Natural killer cell treated with Interleukin-12 subunit alpha and Interleukin-12 subunit beta and Interleukin-15 and Interleukin-18, amount 100 ng/mL, for 72 hours (primary cell): ENCODE measurements at regions not wholly inside any gene's neighbourhood (a gene's known extent, or its start where the extent isn't known, plus 50 kb on each side); places are given as distances from the start of the nearest gene placed in this dataset.

Experiments used
- ATAC-seq, 2 donors: fragments of 150-1000 bp; cut with Tn5 transposase in 1 of 2; sonication (Bioruptor Pico), chemical (Tn5 transposase) in 1 of 2; 2 replicates each; pipeline ENCODE4 v1.10.0; 2021
- DNase-seq: peaks from one replicate; pipeline ENCODE4 v3.0.0; 2022; ENCODE audit warnings: low spot score
- H3K27ac Mint-ChIP-seq, 2 donors: 1 replicate in 1 of 2; 2 replicates in 1 of 2; pipeline ENCODE4 v1.8.0; 2022; ENCODE audit warnings: mixed read lengths in 2 of 2, mild to moderate bottlenecking in 1 of 2, moderate library complexity in 1 of 2
- H3K27me3 Mint-ChIP-seq, 2 donors: 1 replicate in 1 of 2; 2 replicates in 1 of 2; pipeline ENCODE4 v1.8.0; 2022; ENCODE audit warnings: mixed read lengths in 2 of 2
- H3K36me3 Mint-ChIP-seq: one replicate; pipeline ENCODE4 v1.8.0; 2022; ENCODE audit warnings: mixed read lengths
- H3K4me1 Mint-ChIP-seq, 2 donors: 1 replicate in 1 of 2; 2 replicates in 1 of 2; pipeline ENCODE4 v1.8.0; 2022; ENCODE audit warnings: low read depth in 2 of 2, mixed read lengths in 2 of 2, mild to moderate bottlenecking in 1 of 2
- H3K4me3 Mint-ChIP-seq: one replicate; pipeline ENCODE4 v1.8.0; 2022; ENCODE audit warnings: mixed read lengths
- H3K9me3 Mint-ChIP-seq: 2 replicates; pipeline ENCODE4 v1.8.0; 2022; ENCODE audit warnings: mixed read lengths

DNA sequence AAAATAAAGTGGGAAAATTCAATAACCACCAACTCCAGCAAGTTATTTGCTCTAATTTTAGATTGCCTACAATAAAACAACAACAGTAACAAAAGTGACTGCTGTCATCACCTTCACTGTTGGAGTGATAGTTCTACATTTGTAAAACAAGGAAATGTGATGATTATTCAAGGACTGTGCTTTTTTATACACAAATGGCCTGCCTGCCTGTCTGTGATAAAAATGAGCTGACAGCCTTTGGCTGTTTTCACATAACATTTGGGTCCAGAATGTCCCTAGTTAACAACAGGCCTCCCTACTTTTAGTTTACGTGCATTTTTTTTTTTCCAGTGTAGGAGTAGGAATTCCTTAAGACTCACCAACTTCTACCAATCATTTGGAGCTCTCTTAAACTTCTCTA lies 768.8 kb downstream of the PDCD6IP start:
- no peak overlapping the region for H3K4me3 Mint-ChIP-seq
- ATAC-seq, result no peak
- H3K36me3 Mint-ChIP-seq, result no peaks in the 10 kb centered on the region
- H3K27ac Mint-ChIP-seq, result no peak overlapping the region
- H3K4me1 Mint-ChIP-seq, result no peaks in the 10 kb centered on the region
- peaks cover 7% of the 10 kb centered on the region for H3K9me3 Mint-ChIP-seq
- H3K27me3 Mint-ChIP-seq, result no peaks in the 10 kb centered on the region
- no peak for DNase-seq

DNA sequence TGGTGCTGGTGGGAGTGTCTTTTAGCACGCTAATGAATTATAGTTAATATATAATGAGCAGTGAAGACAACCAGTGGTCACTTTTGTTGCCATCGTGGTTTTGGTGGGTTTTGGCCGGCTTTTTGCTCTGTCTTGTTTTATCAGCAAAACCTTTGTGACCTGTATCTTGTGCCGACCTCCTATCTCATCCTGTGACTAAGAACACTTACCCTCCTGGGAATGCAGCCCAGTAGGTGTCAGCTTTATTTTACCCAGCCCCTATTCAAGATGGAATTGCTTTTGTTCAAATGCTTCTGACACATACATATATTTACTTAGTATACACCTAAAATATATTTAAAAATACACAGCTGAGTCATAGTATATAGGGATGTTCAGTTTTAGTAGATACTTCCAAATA lies 770.3 kb downstream of the PDCD6IP start:
- no peaks in the 10 kb centered on the region for H3K4me1 Mint-ChIP-seq
- H3K27me3 Mint-ChIP-seq, result no peaks in the 10 kb centered on the region
- DNase-seq (no peak), ATAC-seq (no peak)
- H3K4me3 Mint-ChIP-seq, result no peak overlapping the region
- H3K27ac Mint-ChIP-seq, result no peak overlapping the region
- H3K9me3 Mint-ChIP-seq, result peaks cover 7% of the 10 kb centered on the region
- H3K36me3 Mint-ChIP-seq, result no peaks in the 10 kb centered on the region

DNA sequence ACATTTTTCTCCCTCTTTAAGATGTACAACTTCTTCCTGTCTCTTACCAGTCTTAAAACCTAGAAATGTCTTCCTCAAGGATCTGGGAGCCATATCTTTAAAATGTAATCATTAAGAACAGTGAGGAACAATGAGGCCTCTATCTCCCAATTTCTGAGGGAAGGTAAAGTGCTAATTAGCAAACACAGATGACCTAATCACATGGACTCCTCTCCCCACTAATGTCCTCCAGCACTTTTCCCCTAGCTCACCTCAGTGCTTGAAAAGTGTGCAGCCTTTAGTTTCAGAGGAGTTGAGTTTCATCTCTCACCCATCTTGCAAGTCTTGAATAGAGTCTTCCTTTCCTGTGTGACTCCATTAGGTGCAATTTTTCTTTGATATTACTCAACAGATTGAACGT lies 771.0 kb downstream of the PDCD6IP start:
- Mint-ChIP-seq H3K27me3 (no peaks in the 10 kb centered on the region), H3K9me3 (peaks cover 10% of the 10 kb centered on the region), H3K4me1 (no peaks in the 10 kb centered on the region), H3K4me3 (no peak overlapping the region), H3K36me3 (no peaks in the 10 kb centered on the region), H3K27ac (no peak overlapping the region)
- DNase-seq, result no peak
- ATAC-seq, result no peak

DNA sequence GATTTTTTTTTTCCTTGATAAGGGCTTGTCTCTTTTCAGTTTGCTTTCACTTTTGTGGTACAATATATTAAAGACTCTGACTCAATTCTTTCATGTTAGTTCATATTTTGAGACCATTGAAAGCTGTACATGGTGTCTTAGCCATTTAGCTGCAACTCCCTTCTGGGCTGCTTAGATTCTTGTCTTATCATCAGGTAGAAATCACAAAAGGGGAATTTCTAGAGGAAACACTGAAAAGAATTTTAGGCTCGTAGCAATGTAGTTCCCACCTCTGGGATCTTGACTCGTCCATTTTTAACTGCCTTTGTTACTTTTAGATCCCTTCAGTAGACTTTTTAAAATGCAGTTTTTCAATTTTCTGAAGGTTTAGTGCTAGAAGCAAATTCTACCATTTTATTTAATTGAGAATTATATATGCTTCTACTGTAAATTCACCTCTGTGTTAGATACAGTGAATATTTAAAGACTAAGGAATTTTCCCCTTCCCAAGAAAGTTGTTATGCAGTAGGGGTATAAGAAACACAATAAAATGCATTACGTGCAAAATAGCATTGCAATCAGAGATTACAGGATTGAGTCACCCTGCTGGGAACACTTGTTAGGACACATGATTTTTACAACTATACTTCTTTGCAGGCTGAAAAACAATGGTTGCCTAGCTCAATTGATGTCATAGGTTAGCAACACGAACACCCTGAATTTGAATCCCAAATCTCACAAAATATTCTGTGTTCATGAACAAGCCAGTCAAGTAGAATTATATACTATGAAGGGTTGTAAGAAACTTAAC lies 772.7 kb downstream of the PDCD6IP start:
- no peaks in the 10 kb centered on the region for H3K27me3 Mint-ChIP-seq
- peaks cover 10% of the 10 kb centered on the region for H3K9me3 Mint-ChIP-seq
- no peak for DNase-seq
- H3K4me3 Mint-ChIP-seq, result no peak overlapping the region
- no peaks in the 10 kb centered on the region for H3K4me1 Mint-ChIP-seq
- no peaks in the 10 kb centered on the region for H3K36me3 Mint-ChIP-seq
- no peak for ATAC-seq
- no peak overlapping the region for H3K27ac Mint-ChIP-seq

DNA sequence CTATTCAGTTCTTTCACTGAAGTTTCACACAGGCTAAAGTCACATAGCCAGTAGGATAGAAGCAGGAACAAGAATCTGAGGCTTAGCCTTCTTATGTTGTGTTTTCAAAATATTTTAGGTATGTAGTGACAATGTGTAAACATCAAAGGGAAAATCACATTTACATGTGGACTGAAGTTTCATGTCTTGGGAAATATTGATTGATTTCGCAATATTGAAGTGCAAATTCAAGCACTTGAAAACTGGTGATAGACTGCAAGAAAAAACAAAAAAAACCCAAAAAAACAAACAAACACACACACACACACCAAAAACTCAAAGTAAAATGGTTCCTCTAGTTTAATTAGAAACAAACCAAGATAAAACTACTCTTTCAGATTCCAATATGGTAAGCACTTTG lies 773.3 kb downstream of the PDCD6IP start:
- Mint-ChIP-seq H3K4me1 (no peaks in the 10 kb centered on the region), H3K4me3 (no peak overlapping the region), H3K9me3 (peaks cover 6% of the 10 kb centered on the region), H3K27ac (no peak overlapping the region), H3K36me3 (no peaks in the 10 kb centered on the region), H3K27me3 (no peaks in the 10 kb centered on the region)
- DNase-seq, result no peak
- no peak for ATAC-seq

DNA sequence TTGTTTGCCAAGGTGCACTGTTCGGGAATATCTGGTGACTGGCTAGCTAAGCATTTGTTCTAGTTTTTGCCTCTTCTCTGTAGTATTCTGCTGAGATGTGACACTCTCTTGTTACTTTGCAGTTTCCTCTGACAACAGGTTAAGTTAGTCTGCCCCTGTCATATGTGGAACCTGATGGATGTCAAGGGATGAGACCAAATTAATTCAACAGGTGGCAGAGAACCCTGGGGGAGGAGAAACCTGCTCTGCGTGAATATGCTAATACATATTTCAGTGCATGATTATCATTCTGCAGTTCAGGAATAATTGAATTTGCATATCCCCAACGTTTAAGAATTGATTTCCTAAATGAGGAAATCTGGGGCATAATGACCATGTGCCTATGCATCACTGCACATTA lies 777.3 kb downstream of the PDCD6IP start:
- no peak overlapping the region for H3K27ac Mint-ChIP-seq
- no peak overlapping the region for H3K4me3 Mint-ChIP-seq
- ATAC-seq (no peak), DNase-seq (no peak)
- no peaks in the 10 kb centered on the region for H3K4me1 Mint-ChIP-seq
- no peaks in the 10 kb centered on the region for H3K36me3 Mint-ChIP-seq
- peaks cover 5% of the 10 kb centered on the region for H3K9me3 Mint-ChIP-seq
- H3K27me3 Mint-ChIP-seq, result no peaks in the 10 kb centered on the region

DNA sequence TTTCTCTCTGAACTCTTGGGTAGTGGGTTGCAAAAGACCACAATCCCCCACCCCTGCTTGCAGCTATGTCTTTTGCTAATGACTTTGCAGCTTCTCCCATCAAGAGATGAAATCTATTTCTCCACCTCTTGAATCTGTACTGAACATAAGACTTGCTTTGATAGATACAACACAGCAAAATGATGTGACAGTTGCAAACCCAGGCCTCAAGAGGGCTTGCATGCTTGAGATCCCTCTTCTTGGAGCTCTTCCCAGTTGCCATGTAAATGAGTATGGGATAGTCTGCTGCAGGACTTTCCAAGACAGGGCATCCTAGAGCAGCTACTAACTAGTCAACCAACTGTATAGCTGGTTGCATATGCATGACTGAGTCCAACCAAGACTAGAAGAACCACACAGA lies 783.6 kb downstream of the PDCD6IP start:
- ATAC-seq, result no peak
- no peaks in the 10 kb centered on the region for H3K4me1 Mint-ChIP-seq
- no peaks in the 10 kb centered on the region for H3K36me3 Mint-ChIP-seq
- DNase-seq, result no peak
- no peak overlapping the region for H3K4me3 Mint-ChIP-seq
- H3K9me3 Mint-ChIP-seq, result peaks cover 7% of the 10 kb centered on the region
- H3K27ac Mint-ChIP-seq, result no peak overlapping the region
- no peaks in the 10 kb centered on the region for H3K27me3 Mint-ChIP-seq

DNA sequence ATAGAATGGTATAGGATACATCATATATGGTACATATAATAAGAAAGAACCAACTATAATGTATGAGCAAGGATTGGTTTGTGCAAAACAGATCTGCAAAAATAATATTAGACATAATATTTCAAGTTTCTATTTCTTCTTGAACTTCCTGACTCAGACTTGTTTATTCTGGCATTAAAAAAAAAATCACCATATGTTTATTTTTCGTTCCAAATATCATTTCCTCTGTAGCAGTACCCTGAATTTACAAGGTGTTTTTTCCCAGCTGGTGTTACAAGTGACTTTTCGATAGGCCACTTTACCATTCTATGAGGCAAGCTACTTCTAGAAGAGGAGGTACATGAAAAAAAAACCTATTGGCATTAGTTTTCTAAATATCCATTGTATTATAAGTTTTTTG lies 785.0 kb downstream of the PDCD6IP start:
- no peaks in the 10 kb centered on the region for H3K36me3 Mint-ChIP-seq
- no peak for ATAC-seq

DNA sequence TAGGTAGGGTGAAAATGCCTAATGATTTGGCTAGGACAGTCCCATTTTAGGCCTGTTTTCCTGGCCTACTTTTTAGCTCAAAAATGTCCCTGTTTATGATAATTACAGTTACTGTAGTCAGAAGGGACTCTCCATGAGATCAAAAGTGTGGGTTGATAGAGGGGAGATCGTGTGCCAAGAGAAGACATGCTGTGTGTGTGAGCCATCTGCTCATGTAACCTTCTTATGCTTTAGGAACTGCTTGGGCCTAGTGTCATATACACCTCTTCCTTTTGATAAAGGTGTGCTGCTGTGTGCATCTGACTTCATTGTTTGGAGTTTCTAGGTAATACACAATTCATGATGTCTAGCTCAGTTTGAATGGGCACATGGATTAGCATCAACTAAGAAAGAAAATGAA lies 786.5 kb downstream of the PDCD6IP start:
- no peaks in the 10 kb centered on the region for H3K36me3 Mint-ChIP-seq
- H3K4me1 Mint-ChIP-seq, result no peaks in the 10 kb centered on the region
- H3K9me3 Mint-ChIP-seq, result peaks cover 15% of the 10 kb centered on the region
- no peak overlapping the region for H3K4me3 Mint-ChIP-seq
- H3K27me3 Mint-ChIP-seq, result no peaks in the 10 kb centered on the region
- DNase-seq (no peak), ATAC-seq (no peak)
- H3K27ac Mint-ChIP-seq, result no peak overlapping the region

More for the DNA sequence above, 785.0 kb downstream of the PDCD6IP start:
- Mint-ChIP-seq H3K4me1 (no peaks in the 10 kb centered on the region), H3K27ac (no peak overlapping the region), H3K9me3 (peaks cover 7% of the 10 kb centered on the region), H3K4me3 (no peak overlapping the region), H3K27me3 (no peaks in the 10 kb centered on the region)
- no peak for DNase-seq

DNA sequence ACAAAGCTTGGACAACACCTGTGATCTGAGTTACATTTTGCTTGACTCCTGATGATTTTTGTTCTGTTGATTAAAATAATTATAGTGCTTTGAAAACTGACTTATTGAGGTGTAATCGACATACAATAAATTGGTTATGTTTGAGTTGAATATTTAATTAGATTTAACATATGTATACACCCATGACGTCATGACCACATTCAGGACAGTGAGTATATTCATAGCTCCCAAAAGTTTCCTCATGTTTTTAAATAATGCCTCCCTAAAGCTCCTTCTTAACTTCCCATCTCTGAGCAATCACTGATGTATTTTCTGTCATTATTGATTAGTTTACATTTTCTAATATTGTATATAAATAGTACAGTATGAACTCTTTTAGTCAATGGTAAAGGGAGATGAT lies 801.2 kb downstream of the PDCD6IP start:
- no peak overlapping the region for H3K27ac Mint-ChIP-seq
- no peak for ATAC-seq
- no peak for DNase-seq

DNA sequence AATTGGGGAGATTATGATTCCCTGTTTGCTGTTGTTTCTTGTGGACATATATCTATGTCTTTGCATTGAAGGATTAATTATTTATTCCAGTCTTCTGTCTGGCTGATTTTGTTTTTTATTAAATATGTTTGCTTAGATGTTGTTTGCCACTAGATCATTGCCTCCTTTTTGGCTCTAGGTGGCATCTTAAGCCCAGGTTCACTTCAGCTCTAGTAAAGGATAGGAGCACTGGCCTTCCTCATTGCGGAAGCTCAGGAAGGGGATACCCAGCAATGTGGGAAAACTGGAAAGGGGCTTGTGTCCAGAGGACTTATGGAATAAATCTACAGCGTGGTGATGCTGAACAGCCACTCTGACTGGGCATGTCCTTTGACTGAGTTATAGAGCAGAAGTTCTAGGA lies 821.6 kb downstream of the PDCD6IP start:
- H3K27me3 Mint-ChIP-seq, result no peaks in the 10 kb centered on the region
- H3K4me3 Mint-ChIP-seq, result no peak overlapping the region
- DNase-seq (no peak), ATAC-seq (no peak)
- no peaks in the 10 kb centered on the region for H3K36me3 Mint-ChIP-seq
- H3K9me3 Mint-ChIP-seq, result peaks cover 18% of the 10 kb centered on the region
- H3K27ac Mint-ChIP-seq, result no peak overlapping the region
- no peaks in the 10 kb centered on the region for H3K4me1 Mint-ChIP-seq

More for the DNA sequence above, 801.2 kb downstream of the PDCD6IP start:
- Mint-ChIP-seq H3K4me3 (no peak overlapping the region), H3K4me1 (no peaks in the 10 kb centered on the region), H3K9me3 (peaks cover 5% of the 10 kb centered on the region), H3K27me3 (no peaks in the 10 kb centered on the region), H3K36me3 (no peaks in the 10 kb centered on the region)

DNA sequence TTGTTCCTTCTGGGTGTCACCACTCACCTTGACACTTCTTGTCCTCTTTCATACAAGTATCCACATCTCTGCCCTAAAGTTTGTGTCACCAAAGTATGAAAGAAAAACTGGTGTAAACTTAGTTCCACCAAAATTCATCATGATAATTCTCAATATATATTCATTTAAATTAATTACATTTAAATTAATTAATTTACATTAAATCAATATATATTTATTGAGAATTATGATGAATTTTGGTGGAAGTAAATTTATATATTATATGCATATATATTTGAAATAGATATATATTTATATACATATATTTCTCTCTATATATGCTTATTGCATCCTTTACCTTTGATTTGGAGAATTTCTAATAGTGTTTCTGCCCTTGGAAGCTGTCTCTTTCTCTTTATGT lies 828.3 kb downstream of the PDCD6IP start:
- Mint-ChIP-seq H3K27ac (no peak overlapping the region), H3K4me1 (no peaks in the 10 kb centered on the region), H3K4me3 (no peak overlapping the region), H3K27me3 (no peaks in the 10 kb centered on the region), H3K9me3 (peaks cover 17% of the 10 kb centered on the region), H3K36me3 (no peaks in the 10 kb centered on the region)
- ATAC-seq (no peak), DNase-seq (no peak)

DNA sequence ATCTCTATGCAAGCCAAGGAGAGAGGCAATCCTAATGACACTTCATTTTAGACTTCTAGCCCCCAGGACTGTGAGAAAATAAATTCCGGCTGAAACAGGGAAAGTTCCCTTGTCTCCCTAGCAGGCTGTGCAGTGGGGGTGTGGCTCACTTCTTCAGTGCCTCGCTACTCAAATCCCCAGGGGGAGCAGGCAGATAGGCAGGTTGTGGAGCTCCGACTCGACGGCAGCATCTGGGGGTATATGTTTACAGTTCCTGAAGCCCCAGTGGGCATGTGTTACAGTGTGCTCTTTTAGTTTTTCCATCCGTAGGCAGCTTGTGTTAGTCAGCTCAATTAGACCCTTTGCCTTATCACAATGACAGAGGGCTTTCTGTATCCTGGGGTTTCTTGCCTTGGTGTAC lies 836.5 kb downstream of the PDCD6IP start:
- DNase-seq (no peak), ATAC-seq (no peak)
- no peak overlapping the region for H3K27ac Mint-ChIP-seq
- H3K36me3 Mint-ChIP-seq, result no peaks in the 10 kb centered on the region
- no peak overlapping the region for H3K4me3 Mint-ChIP-seq
- no peaks in the 10 kb centered on the region for H3K4me1 Mint-ChIP-seq
- no peaks in the 10 kb centered on the region for H3K27me3 Mint-ChIP-seq
- peaks cover 3% of the 10 kb centered on the region for H3K9me3 Mint-ChIP-seq

DNA sequence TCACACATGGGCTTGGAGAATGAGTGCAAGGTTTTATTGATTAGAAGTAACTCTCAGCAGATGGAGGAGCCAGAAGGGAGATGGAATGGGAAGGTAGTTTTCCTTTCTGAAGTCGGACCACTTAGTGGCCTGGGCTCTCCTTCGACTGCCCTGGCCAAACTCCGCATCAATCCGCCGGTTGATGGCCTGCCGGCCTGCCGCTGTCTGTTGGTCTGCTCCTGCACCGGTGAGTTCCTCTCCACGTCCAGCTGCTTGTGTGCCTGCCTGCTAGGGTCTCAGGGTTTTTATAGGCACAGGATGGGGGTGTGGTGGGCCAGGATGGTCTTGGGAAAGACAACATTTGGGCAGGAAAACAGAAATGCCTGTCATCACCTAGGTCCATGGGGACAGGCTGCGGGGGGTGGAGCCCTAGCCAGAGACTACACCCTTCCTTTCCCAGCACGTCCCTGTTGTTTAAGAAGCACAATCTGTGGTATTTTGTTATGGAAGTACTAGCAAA lies 837.0 kb downstream of the PDCD6IP start:
- Mint-ChIP-seq H3K27me3 (no peaks in the 10 kb centered on the region), H3K27ac (no peak overlapping the region), H3K4me3 (no peak overlapping the region), H3K36me3 (no peaks in the 10 kb centered on the region), H3K9me3 (peaks cover 3% of the 10 kb centered on the region), H3K4me1 (no peaks in the 10 kb centered on the region)
- no peak for DNase-seq
- no peak for ATAC-seq

DNA sequence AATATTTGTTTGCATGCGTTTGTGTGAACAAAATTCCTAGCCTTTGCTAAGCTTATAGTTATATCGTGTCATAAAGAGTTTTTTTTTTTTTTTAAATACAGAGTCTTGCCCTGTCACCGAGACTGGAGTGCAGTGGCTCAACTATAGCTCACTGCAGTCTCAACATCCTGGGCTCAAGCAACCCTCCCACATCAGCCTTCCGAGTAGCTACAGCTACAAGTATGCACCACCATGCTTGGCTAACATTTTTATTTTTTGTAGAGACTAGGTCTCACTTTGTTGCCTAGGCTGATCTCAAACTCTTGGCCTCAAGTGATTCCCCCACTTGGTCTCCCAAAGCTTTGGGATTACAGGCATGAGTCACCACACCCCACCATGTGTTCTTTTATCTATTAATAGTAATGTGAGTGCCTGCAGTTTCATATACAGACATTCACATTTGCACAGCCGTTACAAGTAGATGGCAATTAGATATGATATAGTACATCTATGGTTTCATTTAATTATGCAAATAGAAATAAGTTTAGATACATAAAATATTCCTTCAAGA lies 848.6 kb downstream of the PDCD6IP start:
- Mint-ChIP-seq H3K27me3 (no peaks in the 10 kb centered on the region), H3K9me3 (peaks cover 6% of the 10 kb centered on the region), H3K27ac (no peak overlapping the region), H3K36me3 (no peaks in the 10 kb centered on the region), H3K4me3 (no peak overlapping the region), H3K4me1 (no peaks in the 10 kb centered on the region)
- ATAC-seq (no peak), DNase-seq (no peak)
